GM13977 (cell line): ENCODE measurements at regions not wholly inside any gene's neighbourhood (a gene's known extent, or its start where the extent isn't known, plus 50 kb on each side); places are given as distances from the start of the nearest gene placed in this dataset.

Source experiments
- DNase-seq: peaks from one replicate; pipeline ENCODE4 v3.0.0; 2012; ENCODE audit warnings: low spot score
- in situ Hi-C: fragments of 300-500 bp; cut with MboI; formaldehyde crosslinking; loops from one replicate; pipeline ENCODE4 v1.12.0; 2022; ENCODE audit warnings: low sequenced_read_pairs, low pct_unique_long_range_greater_than_20kb, mixed read lengths, inconsistent platforms; ENCODE audit not compliant: unreplicated experiment
- TF ChIP-seq, protein P1 (sequence below): IDR thresholded peaks from 2 replicates; pipeline ENCODE4 v1.5.1; 2012; ENCODE audit warnings: mild to moderate bottlenecking, control low read depth; ENCODE audit not compliant: insufficient read depth; ENCODE audit errors: extremely low read depth, missing control alignments

DNA sequence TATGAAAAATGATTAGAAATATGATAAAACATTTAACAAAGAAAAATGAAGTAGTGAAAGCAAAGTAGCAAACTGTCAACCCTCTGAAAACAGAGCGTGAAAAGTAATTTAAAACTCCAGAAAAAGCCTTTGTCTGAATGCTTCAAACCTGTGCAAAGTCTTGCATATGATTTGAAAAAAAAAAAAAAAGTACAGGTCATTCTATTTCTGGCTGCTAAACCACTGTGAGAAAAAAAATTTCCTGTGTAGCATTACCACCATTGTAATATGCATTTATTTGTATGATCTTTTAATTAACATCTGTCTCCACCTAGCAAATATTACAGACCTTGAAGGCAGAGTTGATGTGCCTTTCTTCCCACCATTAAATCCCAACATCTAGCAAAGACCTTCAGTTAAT is 82.1 kb upstream of the CCDC68 start:
- DNase-seq, result no peak
- TF ChIP-seq, protein P1, sequence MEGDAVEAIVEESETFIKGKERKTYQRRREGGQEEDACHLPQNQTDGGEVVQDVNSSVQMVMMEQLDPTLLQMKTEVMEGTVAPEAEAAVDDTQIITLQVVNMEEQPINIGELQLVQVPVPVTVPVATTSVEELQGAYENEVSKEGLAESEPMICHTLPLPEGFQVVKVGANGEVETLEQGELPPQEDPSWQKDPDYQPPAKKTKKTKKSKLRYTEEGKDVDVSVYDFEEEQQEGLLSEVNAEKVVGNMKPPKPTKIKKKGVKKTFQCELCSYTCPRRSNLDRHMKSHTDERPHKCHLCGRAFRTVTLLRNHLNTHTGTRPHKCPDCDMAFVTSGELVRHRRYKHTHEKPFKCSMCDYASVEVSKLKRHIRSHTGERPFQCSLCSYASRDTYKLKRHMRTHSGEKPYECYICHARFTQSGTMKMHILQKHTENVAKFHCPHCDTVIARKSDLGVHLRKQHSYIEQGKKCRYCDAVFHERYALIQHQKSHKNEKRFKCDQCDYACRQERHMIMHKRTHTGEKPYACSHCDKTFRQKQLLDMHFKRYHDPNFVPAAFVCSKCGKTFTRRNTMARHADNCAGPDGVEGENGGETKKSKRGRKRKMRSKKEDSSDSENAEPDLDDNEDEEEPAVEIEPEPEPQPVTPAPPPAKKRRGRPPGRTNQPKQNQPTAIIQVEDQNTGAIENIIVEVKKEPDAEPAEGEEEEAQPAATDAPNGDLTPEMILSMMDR, result no peak
- in situ Hi-C loops, result no loop called here

DNA sequence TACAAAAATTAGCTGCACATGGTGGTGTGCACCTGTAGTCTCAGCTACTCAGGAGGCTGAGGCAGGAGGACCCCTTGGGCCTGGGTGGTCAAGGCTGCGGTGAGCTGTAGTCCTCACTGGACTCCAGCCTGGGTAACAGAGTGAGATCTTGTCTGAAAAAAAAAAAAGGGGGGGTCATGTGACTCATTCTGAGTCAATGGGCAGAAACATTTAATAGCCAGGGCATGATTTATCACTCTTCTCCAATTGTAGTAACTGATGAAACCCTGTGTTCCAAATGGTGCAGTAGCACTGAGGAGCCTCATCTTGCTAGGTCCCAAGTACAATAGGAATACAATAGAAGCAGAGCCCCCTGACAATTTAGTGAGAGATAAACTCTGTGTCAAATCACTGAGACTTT is 78.9 kb upstream of the CCDC68 start:
- TF ChIP-seq, protein P1, result no peak
- DNase-seq, result no peak
- in situ Hi-C loops, result no loop called here

DNA sequence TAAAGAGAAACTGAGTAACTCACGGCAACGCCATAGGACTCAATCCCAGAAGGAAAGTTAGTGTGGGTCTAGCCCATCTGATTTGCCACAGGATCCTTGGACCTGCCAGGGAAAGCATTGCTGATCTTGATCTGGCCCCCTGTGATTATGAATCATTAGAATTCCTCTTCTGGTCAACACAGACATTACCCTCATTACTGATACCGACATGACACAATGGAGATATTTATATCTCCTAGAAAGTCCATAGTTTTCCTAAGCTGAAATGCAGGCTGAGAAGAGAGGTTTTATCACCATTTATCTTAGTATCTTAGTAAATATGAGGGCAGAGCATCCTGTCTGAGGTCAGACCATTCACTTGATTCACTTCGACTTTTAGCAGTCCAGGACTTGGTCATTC is 75.5 kb upstream of the CCDC68 start:
- no peak for DNase-seq
- TF ChIP-seq, protein P1, result no peak
- in situ Hi-C loops, result no loop called here

DNA sequence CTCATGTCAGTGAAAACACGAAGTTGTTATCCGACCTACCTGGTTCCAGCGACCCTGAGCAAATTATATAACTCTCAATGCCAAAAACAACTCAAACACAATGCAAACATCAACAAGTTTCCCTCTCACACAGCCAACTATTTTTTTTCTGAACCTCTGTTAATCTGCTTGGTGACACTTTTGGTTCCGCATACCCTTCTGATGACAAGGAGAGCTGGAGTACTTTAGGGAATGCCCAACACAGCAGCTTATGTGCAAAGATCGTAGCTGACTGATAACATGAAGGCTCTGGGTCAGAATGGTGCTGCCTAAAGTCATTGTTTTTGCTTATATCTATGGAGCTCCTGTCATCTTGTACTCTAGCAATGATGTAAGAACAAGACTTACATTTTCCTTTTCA is 72.7 kb upstream of the CCDC68 start:
- TF ChIP-seq, protein P1, result no peak
- no peak for DNase-seq
- in situ Hi-C loops, result no loop called here

DNA sequence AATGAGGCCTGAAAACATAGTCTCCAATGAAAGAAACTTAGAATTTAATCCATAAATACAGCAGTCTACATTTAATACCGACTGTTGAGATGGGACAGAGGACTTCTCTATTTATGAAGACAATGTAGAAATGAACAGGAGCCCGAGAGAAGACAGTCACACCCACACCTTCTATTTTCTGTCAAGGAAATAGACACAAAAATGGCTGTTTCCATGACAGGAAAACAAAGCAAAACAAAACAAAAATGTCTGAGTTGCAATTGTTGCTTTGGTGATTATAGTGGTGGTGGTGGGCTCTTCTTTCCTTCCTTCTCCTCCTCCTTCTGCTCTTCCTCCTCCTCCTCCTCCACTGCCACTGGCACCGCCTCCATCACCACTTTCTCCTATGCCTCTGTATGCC is 72.3 kb upstream of the CCDC68 start:
- TF ChIP-seq, protein P1, result no peak
- in situ Hi-C loops, result no loop called here
- no peak for DNase-seq

DNA sequence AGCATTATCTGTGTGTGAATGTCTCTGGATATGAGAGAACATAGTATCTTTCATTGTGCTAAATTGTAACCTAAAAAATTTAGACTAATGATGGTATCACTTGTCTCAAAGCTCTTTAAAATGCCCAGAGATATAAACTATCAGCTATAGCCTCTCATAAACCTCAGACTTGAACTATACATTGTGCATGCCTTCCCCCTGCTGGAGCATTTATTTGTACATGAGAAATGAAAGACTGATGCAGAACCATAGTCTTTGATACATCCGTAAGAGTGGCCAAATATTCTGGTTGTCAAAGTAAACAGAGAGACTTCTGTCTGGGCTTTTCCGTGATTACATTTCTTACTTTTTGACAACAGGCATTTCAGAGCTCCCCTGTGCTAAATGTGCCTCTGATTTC is 71.9 kb upstream of the CCDC68 start:
- TF ChIP-seq, protein P1, result no peak
- DNase-seq, result no peak
- in situ Hi-C loops, result no loop called here

DNA sequence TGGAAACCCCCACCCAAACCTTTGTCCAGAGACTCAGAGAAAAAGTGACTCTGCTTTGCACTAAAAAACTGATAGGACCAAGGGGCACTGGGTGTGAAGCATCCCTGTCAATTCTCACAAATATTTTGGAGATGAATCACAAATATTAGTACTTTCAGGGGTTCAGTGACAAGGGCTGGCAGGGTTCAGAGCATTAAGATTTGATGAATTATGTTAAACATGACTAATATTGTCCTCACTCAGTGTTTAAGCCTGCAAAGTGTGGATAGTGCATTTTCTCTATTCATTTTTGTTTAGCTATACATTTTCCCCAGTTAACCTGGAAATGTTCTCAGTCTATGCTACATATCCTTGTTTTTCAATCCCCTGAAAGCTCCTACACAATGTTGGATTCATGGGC is 65.3 kb upstream of the CCDC68 start:
- no peak for DNase-seq
- TF ChIP-seq, protein P1, result no peak
- in situ Hi-C loops, result no loop called here
